Ecto neural progenitor cell (in vitro differentiated cells): ENCODE measurements at regions not wholly inside any gene's neighbourhood (a gene's known extent, or its start where the extent isn't known, plus 50 kb on each side); places are given as distances from the start of the nearest gene placed in this dataset.
"Not testable (repeated sequence)": the region's sequence is repeated elsewhere in the genome, so short reads cannot be mapped to it uniquely, and the experiment has no call there.

Experiments
- DNase-seq: peaks from one replicate; pipeline ENCODE4 v3.0.0-alpha.2; 2018; ENCODE audit warnings: low spot score

GRCh38 chr11:114938799-114939198, 260.5 kb downstream of the NXPE2 start:
- DNase-seq: no peak

GRCh38 chr11:114942207-114942606, 263.9 kb downstream of the NXPE2 start:
- no peak for DNase-seq

- no peak for DNase-seq
These were observed 271.5 kb downstream of the NXPE2 start for GRCh38 chr11:114949614-114950351.

GRCh38 chr11:114953039-114953438, 274.7 kb downstream of the NXPE2 start:
- DNase-seq: no peak

GRCh38 chr11:114955923-114956322, 277.6 kb downstream of the NXPE2 start:
- no peak for DNase-seq

- no peak for DNase-seq
These were observed 278.2 kb downstream of the NXPE2 start for GRCh38 chr11:114956566-114956965.

- no peak for DNase-seq
These were observed 281.7 kb downstream of the NXPE2 start for GRCh38 chr11:114959953-114960505.

GRCh38 chr11:114960819-114961218, 282.5 kb downstream of the NXPE2 start:
- DNase-seq: not testable (repeated sequence)

- DNase-seq: no peak
These were observed 286.4 kb downstream of the NXPE2 start for GRCh38 chr11:114964676-114965214.

- no peak for DNase-seq
These were observed 292.8 kb downstream of the NXPE2 start for GRCh38 chr11:114970927-114971645.

GRCh38 chr11:114972105-114972504, 293.8 kb downstream of the NXPE2 start:
- no peak for DNase-seq

GRCh38 chr11:114977651-114978050, 299.3 kb downstream of the NXPE2 start:
- DNase-seq: no peak

GRCh38 chr11:114982141-114982540, 303.8 kb downstream of the NXPE2 start:
- DNase-seq: no peak

- no peak for DNase-seq
These were observed 306.4 kb downstream of the NXPE2 start for GRCh38 chr11:114984611-114985163.

- no peak for DNase-seq
These were observed 308.0 kb downstream of the NXPE2 start for GRCh38 chr11:114986365-114986764.

GRCh38 chr11:114987186-114987760, 308.9 kb downstream of the NXPE2 start:
- no peak for DNase-seq

- DNase-seq: no peak
These were observed 310.3 kb downstream of the NXPE2 start for GRCh38 chr11:114988644-114989043.

- no peak for DNase-seq
These were observed 311.2 kb downstream of the NXPE2 start for GRCh38 chr11:114989536-114989935.

- no peak for DNase-seq
These were observed 327.3 kb downstream of the NXPE2 start for GRCh38 chr11:115005663-115006062.

- no peak for DNase-seq
These were observed 329.5 kb downstream of the NXPE2 start for GRCh38 chr11:115007851-115008250.

GRCh38 chr11:115008799-115009198, 330.5 kb downstream of the NXPE2 start:
- no peak for DNase-seq

GRCh38 chr11:115017529-115017928, 339.2 kb downstream of the NXPE2 start:
- no peak for DNase-seq
